H1 (cell line): ENCODE measurements at regions not wholly inside any gene's neighbourhood (a gene's known extent, or its start where the extent isn't known, plus 50 kb on each side); places are given as distances from the start of the nearest gene placed in this dataset.

Experiments used
- ASH2L ChIP-seq: fragments of 200-600, 300-600 bp; sonication (generic); IDR thresholded peaks from one replicate; pipeline ENCODE4 v1.7.1; 2017; ENCODE audit warnings: low read length
- CBX5 ChIP-seq: fragments of 300-800, 300-1000 bp; sonication (generic); IDR thresholded peaks from 2 replicates; pipeline ENCODE4 v1.7.1; 2016; ENCODE audit warnings: antibody characterized with exemption, low read length, low read depth
- CREB1 ChIP-seq: IDR thresholded peaks from 2 replicates; pipeline ENCODE4 v1.6.1; 2012; ENCODE audit warnings: inconsistent platforms
- EGR1 ChIP-seq: IDR thresholded peaks from 2 replicates; pipeline ENCODE4 v1.6.1; 2011; ENCODE audit warnings: low read depth, low read length, borderline replicate concordance
- HDAC2 ChIP-seq, 2 experiments: fragments of 300-600 bp in 1 of 2; sonication (generic) in 1 of 2; IDR thresholded peaks; 2 replicates each; pipeline ENCODE4 v1.6.1; 2011 to 2012; ENCODE audit warnings: low read depth in 2 of 2, low read length in 2 of 2, mild to moderate bottlenecking in 2 of 2, moderate library complexity in 2 of 2, borderline replicate concordance in 1 of 2, inconsistent platforms in 1 of 2
- JUND ChIP-seq: IDR thresholded peaks from 2 replicates; pipeline ENCODE4 v1.6.1; 2011; ENCODE audit warnings: mild to moderate bottlenecking, improper control_type of control experiment, low read length
- PHF8 ChIP-seq: fragments of 200-600 bp; sonication (generic); conservative IDR thresholded peaks from 2 replicates; pipeline ENCODE4 v1.7.1; 2012; ENCODE audit warnings: low read depth, mild to moderate bottlenecking, inconsistent platforms, low read length, moderate library complexity
- SIX5 ChIP-seq: IDR thresholded peaks from 2 replicates; pipeline ENCODE4 v1.6.1; 2011; ENCODE audit warnings: mild to moderate bottlenecking, low read depth, low read length

GRCh38 chrX:134162032-134162431 is 75.0 kb upstream of the CCDC160 start (continued):
- TF ChIP-seq JUND (no peak), PHF8 (no peak), ASH2L (no peak), SIX5 (no peak), CBX5 (no peak), EGR1 (no peak), CREB1 (no peak), HDAC2 (IDR thresholded peaks at IDR 0.05; ENCODE audit: borderline replicate concordance in 1 of 2, low read depth in 2 of 2, low read length in 2 of 2) (no peak)
